Lower leg skin (tissue), 3 donors: ENCODE measurements at regions not wholly inside any gene's neighbourhood (a gene's known extent, or its start where the extent isn't known, plus 50 kb on each side); places are given as distances from the start of the nearest gene placed in this dataset.

Experiments used
- POLR2A ChIP-seq, 2 donors: fragments of 450-650 bp; IDR thresholded peaks; one replicate each; pipeline ENCODE4 v1.6.1; 2016 to 2017; ENCODE audit warnings: antibody characterized with exemption in 2 of 2, mild to moderate bottlenecking in 1 of 2, moderate library complexity in 1 of 2
- TF ChIP-seq, protein P1 (sequence below), 3 donors: fragments of 450-650 bp; IDR thresholded peaks; one replicate each; pipeline ENCODE4 v1.5.1; 2016; ENCODE audit warnings: antibody characterized with exemption in 3 of 3, mild to moderate bottlenecking in 3 of 3, moderate library complexity in 2 of 3

DNA sequence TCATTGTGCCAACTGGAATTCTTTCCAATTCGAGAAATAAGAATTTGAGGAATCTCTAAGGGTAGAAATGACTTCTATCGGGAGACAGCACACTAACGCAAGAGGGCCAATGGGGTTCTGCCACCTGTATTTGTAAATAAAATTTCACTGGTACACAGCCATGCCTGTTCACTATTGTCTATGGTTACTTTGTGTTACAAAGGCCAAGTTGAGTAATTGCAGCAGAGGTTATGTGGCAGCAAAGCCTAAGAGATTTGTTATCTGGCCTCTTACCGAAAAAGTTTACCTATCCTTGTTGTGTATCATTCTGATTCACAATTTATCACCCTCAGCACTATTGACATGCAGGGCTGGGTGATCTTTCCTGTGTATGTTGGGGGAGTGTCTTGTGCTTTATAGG lies 278.0 kb downstream of the KLF5 start:
- TF ChIP-seq, protein P1, sequence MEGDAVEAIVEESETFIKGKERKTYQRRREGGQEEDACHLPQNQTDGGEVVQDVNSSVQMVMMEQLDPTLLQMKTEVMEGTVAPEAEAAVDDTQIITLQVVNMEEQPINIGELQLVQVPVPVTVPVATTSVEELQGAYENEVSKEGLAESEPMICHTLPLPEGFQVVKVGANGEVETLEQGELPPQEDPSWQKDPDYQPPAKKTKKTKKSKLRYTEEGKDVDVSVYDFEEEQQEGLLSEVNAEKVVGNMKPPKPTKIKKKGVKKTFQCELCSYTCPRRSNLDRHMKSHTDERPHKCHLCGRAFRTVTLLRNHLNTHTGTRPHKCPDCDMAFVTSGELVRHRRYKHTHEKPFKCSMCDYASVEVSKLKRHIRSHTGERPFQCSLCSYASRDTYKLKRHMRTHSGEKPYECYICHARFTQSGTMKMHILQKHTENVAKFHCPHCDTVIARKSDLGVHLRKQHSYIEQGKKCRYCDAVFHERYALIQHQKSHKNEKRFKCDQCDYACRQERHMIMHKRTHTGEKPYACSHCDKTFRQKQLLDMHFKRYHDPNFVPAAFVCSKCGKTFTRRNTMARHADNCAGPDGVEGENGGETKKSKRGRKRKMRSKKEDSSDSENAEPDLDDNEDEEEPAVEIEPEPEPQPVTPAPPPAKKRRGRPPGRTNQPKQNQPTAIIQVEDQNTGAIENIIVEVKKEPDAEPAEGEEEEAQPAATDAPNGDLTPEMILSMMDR (IDR thresholded peaks at IDR 0.05), result no peak
- TF ChIP-seq POLR2A (IDR thresholded peaks at IDR 0.05), result no peak
